Anterior cingulate cortex (tissue), 58 donors: ENCODE measurements at regions not wholly inside any gene's neighbourhood (a gene's known extent, or its start where the extent isn't known, plus 50 kb on each side); places are given as distances from the start of the nearest gene placed in this dataset.

Experiments
- DNase-seq, 58 donors: peaks; one replicate each; lab custom pipeline; 2025; lab: John Stamatoyannopoulos, UW

- DNase-seq = no peak
Measured at GRCh38 chr16:85263239-85263585, 150.9 kb upstream of the CIBAR2 start.

GRCh38 chr16:85264752-85265151 lies 152.5 kb upstream of the CIBAR2 start:
- no peak for DNase-seq

GRCh38 chr16:85265161-85265784 lies 153.0 kb upstream of the CIBAR2 start:
- DNase-seq = peak in 6 of 58 donors; percentile 2 to 41 (median 12)

- no peak for DNase-seq
Measured at GRCh38 chr16:85265810-85266209, 153.5 kb upstream of the CIBAR2 start.

GRCh38 chr16:85266857-85267256 lies 154.6 kb upstream of the CIBAR2 start:
- no peak for DNase-seq

GRCh38 chr16:85267414-85267945 lies 155.2 kb upstream of the CIBAR2 start:
- DNase-seq = no peak

GRCh38 chr16:85269165-85269564 lies 156.9 kb upstream of the CIBAR2 start:
- DNase-seq = peak in 8 of 58 donors; percentile 6 to 52 (median 24)

GRCh38 chr16:85270374-85270773 lies 158.1 kb upstream of the CIBAR2 start:
- no peak for DNase-seq

GRCh38 chr16:85271198-85271597 lies 158.9 kb upstream of the CIBAR2 start:
- no peak for DNase-seq

GRCh38 chr16:85273293-85273692 lies 161.0 kb upstream of the CIBAR2 start:
- DNase-seq = no peak

GRCh38 chr16:85274501-85274900 lies 162.2 kb upstream of the CIBAR2 start:
- DNase-seq = no peak

- no peak for DNase-seq
Measured at GRCh38 chr16:85274924-85275323, 162.7 kb upstream of the CIBAR2 start.

GRCh38 chr16:85275533-85276249 lies 163.4 kb upstream of the CIBAR2 start:
- DNase-seq = peak in 53 of 58 donors; percentile 16 to 84 (median 59)

- DNase-seq = no peak
Measured at GRCh38 chr16:85276258-85276657, 164.0 kb upstream of the CIBAR2 start.

- DNase-seq = no peak
Measured at GRCh38 chr16:85276721-85277120, 164.4 kb upstream of the CIBAR2 start.

- no peak for DNase-seq
Measured at GRCh38 chr16:85278839-85279238, 166.6 kb upstream of the CIBAR2 start.

- no peak for DNase-seq
Measured at GRCh38 chr16:85279402-85279801, 167.1 kb upstream of the CIBAR2 start.

GRCh38 chr16:85279825-85280545 lies 167.7 kb upstream of the CIBAR2 start:
- DNase-seq = peak in 19 of 58 donors; percentile 2 to 50 (median 24)

GRCh38 chr16:85281181-85281580 lies 168.9 kb upstream of the CIBAR2 start:
- no peak for DNase-seq

GRCh38 chr16:85282842-85283241 lies 170.6 kb upstream of the CIBAR2 start:
- no peak for DNase-seq

- no peak for DNase-seq
Measured at GRCh38 chr16:85283305-85284050, 171.2 kb upstream of the CIBAR2 start.
